ENCODE measurements at regions not wholly inside any gene's neighbourhood (a gene's known extent, or its start where the extent isn't known, plus 50 kb on each side); places are given as distances from the start of the nearest gene placed in this dataset.

- DNase-seq (ENCODE audit: low read depth in 2 of 3, low spot score in 2 of 3) = no peak
Measured at GRCh38 chr12:111161898-111162297, 207.0 kb downstream of the PHETA1 start.

- no peak for DNase-seq (ENCODE audit: low read depth in 2 of 3, low spot score in 2 of 3)
Measured at GRCh38 chr12:111160350-111161241, 208.3 kb downstream of the PHETA1 start.

- no peak for DNase-seq (ENCODE audit: low read depth in 2 of 3, low spot score in 2 of 3)
Measured at GRCh38 chr12:111158992-111159391, 209.9 kb downstream of the PHETA1 start.

- no peak for DNase-seq (ENCODE audit: low read depth in 2 of 3, low spot score in 2 of 3)
Measured at GRCh38 chr12:111157486-111157885, 211.4 kb downstream of the PHETA1 start.

- DNase-seq (ENCODE audit: low read depth in 2 of 3, low spot score in 2 of 3) = no peak
Measured at GRCh38 chr12:111156304-111156703, 212.6 kb downstream of the PHETA1 start.

GRCh38 chr12:111155521-111155920 lies 213.4 kb downstream of the PHETA1 start:
- no peak for DNase-seq (ENCODE audit: low read depth in 2 of 3, low spot score in 2 of 3)

GRCh38 chr12:111155020-111155419 lies 213.9 kb downstream of the PHETA1 start:
- no peak for DNase-seq (ENCODE audit: low read depth in 2 of 3, low spot score in 2 of 3)

GRCh38 chr12:111154147-111154834 lies 214.6 kb downstream of the PHETA1 start:
- no peak for DNase-seq (ENCODE audit: low read depth in 2 of 3, low spot score in 2 of 3)

GRCh38 chr12:111152561-111152960 lies 216.3 kb downstream of the PHETA1 start:
- DNase-seq (ENCODE audit: low read depth in 2 of 3, low spot score in 2 of 3) = no peak

GRCh38 chr12:111150921-111151840 lies 217.7 kb downstream of the PHETA1 start:
- peak in 1 of 3 donors; percentile 11 for DNase-seq (ENCODE audit: low read depth in 2 of 3, low spot score in 2 of 3)

- DNase-seq (ENCODE audit: low read depth in 2 of 3, low spot score in 2 of 3) = no peak
Measured at GRCh38 chr12:111150360-111150759, 218.5 kb downstream of the PHETA1 start.

- peak in 2 of 3 donors; percentile 27 to 50 for DNase-seq (ENCODE audit: low read depth in 2 of 3, low spot score in 2 of 3)
Measured at GRCh38 chr12:111149299-111149698, 219.6 kb downstream of the PHETA1 start.

- no peak for DNase-seq (ENCODE audit: low read depth in 2 of 3, low spot score in 2 of 3)
Measured at GRCh38 chr12:111148005-111148404, 220.9 kb downstream of the PHETA1 start.

GRCh38 chr12:111143271-111143670 lies 222.9 kb upstream of the MYL2 start:
- DNase-seq (ENCODE audit: low read depth in 2 of 3, low spot score in 2 of 3) = no peak

GRCh38 chr12:111141205-111141604 lies 220.8 kb upstream of the MYL2 start:
- no peak for DNase-seq (ENCODE audit: low read depth in 2 of 3, low spot score in 2 of 3)

- DNase-seq (ENCODE audit: low read depth in 2 of 3, low spot score in 2 of 3) = peak in 1 of 3 donors; percentile 25
Measured at GRCh38 chr12:111138016-111138415, 217.6 kb upstream of the MYL2 start.

- DNase-seq (ENCODE audit: low read depth in 2 of 3, low spot score in 2 of 3) = no peak
Measured at GRCh38 chr12:111135293-111135832, 215.0 kb upstream of the MYL2 start.

- DNase-seq (ENCODE audit: low read depth in 2 of 3, low spot score in 2 of 3) = no peak
Measured at GRCh38 chr12:111130336-111130735, 210.0 kb upstream of the MYL2 start.

GRCh38 chr12:111129149-111129767 lies 208.9 kb upstream of the MYL2 start:
- DNase-seq (ENCODE audit: low read depth in 2 of 3, low spot score in 2 of 3) = no peak

- DNase-seq (ENCODE audit: low read depth in 2 of 3, low spot score in 2 of 3) = no peak
Measured at GRCh38 chr12:111126331-111126730, 206.0 kb upstream of the MYL2 start.

Measured in hematopoietic multipotent progenitor cell (in vitro differentiated cells).